HG02610 (cell line): ENCODE measurements at regions not wholly inside any gene's neighbourhood (a gene's known extent, or its start where the extent isn't known, plus 50 kb on each side); places are given as distances from the start of the nearest gene placed in this dataset.
"Not testable (repeated sequence)": the region's sequence is repeated elsewhere in the genome, so short reads cannot be mapped to it uniquely, and the experiment has no call there.

Experiments
- ATAC-seq: cut with Tn5 transposase; IDR thresholded peaks from one replicate; pipeline ENCODE4 v1.9.1; 2021; ENCODE audit warnings: mild to moderate bottlenecking, moderate library complexity; ENCODE audit not compliant: unreplicated experiment

- no peak for ATAC-seq
Measured at GRCh38 chr4:103422467-103423219, 224.5 kb upstream of the CENPE start.

DNA sequence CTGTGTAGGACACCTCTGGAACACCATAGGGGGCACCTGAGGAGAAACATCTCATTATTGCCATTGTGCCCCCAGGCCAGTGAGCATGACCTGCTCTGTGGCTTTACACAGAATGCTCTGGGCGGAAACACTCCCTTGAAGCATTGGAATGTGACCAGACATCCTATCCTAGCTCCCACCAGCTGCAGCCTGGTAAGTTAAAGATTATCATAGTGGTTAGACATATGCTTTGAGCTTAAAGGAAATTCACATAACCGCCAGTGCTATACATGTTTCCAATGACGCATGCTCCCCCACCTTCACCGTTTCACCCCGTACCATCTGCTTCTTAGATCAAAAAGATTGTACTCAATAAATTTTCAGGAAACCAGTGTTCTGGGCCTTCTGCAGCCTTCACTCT is 217.7 kb upstream of the CENPE start:
- ATAC-seq = no peak

GRCh38 chr4:103412646-103413045 is 214.5 kb upstream of the CENPE start:
- ATAC-seq = not testable (repeated sequence)

DNA sequence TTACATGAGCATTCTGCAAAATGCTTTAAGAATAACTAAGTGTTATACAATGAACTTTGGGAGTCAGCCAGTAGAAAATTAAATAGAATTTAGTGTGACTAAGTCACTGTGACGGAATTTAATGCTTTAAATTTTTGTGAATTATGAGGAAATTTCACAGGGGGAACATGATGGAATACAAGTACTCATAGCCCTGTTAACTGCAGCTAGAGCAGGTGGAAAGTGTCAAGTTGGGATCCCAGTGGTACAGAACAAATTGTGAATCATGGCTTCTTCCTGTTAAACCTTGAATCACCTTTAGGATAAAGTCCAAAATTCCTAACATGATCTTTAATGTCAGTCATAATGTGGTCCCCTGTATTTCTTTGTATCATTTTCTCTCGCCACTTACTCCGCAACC is 212.2 kb upstream of the CENPE start:
- ATAC-seq = no peak

GRCh38 chr4:103405415-103405814 is 207.3 kb upstream of the CENPE start:
- ATAC-seq = peak; percentile 64

DNA sequence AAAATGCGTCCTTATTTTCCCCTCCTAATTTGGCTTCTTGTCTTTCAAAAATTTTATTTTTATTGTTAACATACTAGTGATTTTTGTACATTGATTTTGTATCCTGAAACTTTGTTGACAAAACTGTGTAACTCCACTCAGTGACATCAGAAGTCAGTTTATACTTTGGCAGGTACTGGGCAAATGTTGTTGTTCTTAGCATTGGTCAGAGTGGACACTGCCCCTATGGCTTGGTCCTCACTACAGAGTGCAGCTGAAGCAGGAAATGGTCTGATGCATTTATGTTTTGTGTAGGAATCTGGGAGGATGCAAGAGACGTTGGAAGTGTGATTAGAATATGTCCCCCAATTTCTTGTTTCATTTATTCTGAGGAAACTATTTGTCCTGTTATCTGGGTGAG is 205.5 kb upstream of the CENPE start:
- no peak for ATAC-seq

DNA sequence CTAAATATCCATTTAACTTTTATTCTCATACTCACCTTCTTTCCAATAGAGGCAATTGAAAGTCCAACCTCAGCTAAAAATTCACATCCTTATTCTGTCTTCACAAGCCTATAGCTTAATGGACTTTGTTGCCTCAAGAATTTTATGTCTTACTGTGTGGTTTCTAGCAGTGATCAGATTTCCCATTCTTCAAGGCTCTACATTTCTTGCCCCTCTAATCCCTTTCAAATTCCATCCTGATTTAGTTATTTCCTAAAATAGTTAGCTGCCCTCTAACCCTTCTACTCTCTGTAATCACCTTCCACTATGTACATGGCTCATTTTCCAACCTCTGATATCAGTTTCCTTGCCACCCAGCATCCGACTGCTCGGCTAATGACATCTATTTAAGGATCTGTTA is 204.1 kb upstream of the CENPE start:
- no peak for ATAC-seq

DNA sequence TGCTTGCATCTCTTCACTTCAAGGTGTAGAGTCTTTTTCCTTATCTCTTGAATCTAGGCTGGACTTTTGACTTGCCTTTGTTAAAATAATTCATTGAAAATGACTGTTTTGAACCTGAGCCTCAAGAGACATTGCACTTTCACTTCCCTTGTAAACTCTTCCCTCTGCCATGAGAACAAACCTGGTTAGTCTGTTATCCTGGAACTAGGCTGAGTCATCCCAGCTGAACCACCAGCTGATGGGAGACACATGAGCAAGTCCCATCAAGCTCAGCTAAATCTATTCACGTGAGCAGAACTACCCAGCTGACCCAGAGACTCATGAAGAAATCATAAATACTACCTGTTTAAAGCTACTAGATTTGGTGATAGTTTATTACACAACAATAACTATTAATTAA is 202.3 kb upstream of the CENPE start:
- ATAC-seq = peak; percentile 89

DNA sequence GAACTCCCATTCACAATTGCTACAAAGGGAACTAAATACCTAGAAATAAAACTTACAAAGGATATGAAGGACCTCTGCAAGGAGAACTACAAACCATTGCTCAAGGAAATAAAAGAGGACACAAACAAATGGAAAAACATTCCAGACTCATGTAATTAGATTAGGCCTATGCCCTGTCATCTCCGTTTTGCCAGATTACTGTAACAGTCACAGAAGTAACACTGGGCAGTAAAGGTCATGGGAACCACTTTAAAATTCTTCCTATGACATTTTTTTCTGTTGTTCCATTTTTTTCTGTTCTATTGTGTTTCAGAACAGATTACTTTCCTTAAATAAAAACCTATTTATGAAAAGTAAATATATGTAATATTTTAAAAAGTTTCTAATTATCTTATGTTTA is 199.4 kb upstream of the CENPE start:
- ATAC-seq = no peak

GRCh38 chr4:103387508-103388011 is 189.4 kb upstream of the CENPE start:
- not testable (repeated sequence) for ATAC-seq

- not testable (repeated sequence) for ATAC-seq
Measured at GRCh38 chr4:103385565-103385964, 187.4 kb upstream of the CENPE start.

DNA sequence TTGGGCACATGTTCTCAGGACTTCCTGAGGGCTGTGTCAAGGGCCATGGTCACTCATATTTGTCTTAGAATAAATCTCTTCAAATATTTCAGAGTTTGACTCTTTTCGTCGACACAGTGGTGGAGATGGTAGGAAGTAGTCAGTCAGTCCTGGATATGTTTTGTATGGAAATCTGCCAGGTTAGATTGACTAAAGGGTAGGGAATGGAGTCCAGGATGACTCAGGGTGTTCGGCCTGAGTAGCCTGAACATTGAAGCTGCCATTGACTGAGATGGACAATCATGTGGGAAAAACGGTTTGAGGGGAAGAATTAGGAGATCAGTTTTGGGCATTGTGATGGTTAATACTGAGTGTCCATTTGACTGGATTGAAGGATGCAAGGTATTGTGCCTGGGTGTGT is 177.1 kb upstream of the CENPE start:
- ATAC-seq = no peak

DNA sequence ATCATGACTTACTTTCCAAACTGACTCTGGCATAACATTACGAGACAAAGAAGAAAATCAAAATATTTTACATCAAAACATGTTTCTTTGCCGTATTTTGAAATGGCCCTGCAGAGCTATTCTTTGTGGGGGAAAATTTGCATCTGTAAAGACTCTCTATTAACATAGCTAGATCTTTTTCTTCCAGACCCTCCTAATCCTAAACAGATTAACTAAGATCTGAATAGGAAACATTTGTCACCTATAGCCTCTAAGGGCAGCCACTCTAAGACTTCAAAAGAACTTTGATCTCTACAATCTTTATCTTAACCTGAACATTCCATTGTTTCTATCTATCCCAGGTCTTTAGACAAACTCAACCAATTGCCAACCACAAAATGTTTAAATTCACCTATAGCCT is 176.6 kb upstream of the CENPE start:
- no peak for ATAC-seq

DNA sequence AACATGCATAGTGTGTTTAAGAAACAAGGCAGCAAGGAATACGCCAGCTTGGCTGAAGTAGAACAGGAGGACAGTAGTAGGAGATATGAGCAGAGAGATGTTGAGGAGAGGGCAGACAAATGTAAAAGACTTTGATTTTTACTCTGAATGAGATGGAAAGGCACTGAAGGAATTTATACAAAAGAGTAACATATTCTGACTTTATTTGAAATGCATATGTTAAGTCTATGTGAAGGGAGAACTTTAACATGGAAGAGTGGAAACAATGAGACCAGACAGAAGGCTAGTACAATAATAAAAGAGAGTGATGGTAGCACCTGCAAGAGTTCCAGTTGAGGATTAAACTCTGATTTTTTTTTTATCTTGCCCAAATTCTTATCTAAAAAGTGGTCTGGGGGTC is 176.2 kb upstream of the CENPE start:
- ATAC-seq = no peak

DNA sequence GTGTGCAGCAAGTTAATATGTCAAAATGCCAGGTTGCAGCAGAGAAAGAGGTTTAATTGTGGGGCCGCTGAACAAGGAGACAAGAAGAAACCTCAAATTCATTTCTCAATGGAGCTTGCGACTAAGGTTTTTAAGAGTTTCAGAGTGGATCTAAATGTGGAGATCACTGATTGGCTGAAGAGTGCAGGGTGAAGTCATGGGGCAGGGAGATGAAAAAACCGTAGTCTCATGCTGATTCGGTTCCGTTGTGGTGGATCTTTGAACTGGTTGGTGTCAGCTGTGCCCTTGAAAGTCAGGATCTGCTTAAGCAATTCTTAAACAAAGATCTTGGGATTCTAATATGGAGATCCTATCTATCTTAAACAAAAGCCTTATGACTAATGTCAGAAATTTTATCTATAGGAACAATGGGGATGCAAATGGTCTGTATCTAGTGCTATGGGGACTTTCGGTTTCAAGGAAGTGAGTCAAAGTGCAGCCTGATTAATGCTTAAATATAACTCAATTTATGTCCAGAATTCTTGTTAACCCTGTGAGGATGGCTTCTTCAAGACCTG is 173.9 kb upstream of the CENPE start:
- no peak for ATAC-seq

- no peak for ATAC-seq
Measured at GRCh38 chr4:103370336-103370735, 172.2 kb upstream of the CENPE start.

GRCh38 chr4:103365285-103365684 is 167.1 kb upstream of the CENPE start:
- no peak for ATAC-seq

DNA sequence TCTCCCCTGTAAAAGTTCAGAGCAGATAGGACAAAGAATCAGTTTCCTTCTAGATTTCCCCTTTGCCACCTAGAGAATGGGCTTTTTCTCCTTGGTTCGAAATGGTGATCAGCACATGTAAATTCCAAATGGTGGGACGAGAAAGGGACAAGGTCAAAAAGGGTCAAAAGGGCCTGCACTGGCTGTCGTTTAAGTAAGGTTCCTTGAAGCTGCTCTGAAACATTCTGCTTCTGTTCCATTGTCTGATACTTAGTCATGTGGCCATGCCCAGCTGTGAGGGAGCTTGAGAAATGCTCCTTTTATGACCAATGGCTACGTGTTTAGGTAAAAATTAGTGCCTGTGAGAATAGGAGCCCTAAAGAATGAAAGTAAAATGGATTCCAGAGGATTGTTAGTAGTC is 165.9 kb upstream of the CENPE start:
- ATAC-seq = no peak

DNA sequence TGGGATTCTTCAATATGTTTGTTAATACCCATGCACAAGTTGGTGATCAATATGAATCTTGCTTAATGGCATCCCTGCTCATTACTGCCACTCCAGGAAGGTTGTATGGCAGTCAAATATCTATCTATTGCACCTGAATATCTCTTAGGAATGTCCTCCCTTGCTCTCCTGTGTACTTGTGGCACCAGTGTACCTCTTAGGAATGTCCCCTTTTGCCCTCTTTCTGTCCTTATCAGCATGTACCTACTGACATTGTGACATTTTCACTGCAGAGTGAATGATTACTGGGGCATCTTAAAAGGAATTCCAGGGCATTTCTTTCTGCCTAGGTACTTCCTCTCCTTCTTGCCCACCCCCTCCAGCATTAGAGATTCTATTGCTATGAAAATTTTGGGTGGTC is 163.8 kb upstream of the CENPE start:
- ATAC-seq = no peak

- no peak for ATAC-seq
Measured at GRCh38 chr4:103359900-103360299, 161.8 kb upstream of the CENPE start.

DNA sequence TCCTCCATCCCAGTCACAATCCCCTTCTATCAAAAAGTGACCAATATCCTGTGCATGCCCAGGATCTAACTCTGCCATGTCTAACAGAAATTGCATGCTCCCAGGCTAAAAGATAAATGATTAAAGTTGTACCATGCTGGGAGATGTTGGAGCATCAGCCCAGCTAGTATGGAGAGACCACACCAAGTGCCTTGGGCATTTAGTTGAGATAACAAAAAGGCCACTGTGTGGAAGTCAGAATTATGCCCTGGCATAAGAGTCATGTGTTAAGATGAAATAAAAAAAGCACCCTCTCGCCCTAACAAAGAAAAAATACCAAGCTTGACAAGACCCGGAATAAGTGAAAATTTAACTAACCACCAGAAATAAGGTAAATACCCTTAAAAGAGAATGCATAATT is 155.9 kb upstream of the CENPE start:
- ATAC-seq = no peak

DNA sequence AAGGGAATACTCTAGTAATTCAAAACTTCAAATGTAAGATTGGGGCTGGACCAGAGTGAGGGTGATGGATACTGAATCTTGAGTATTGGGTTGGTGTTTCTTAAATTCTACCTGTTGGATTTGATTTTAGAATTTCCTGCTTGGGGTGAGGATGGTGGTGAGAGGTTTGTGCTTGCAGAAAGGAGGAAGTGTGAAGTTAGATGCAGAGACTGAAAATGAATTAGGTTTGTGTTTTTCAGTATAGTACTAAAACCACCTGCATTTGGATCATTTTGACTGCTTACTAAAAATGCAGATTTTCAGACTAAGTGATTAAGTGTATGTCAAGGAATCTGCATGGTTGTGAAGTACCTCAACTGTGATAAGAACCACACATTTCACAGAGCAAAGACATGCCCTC is 131.5 kb upstream of the CENPE start:
- no peak for ATAC-seq

GRCh38 chr4:103324811-103325210 is 126.7 kb upstream of the CENPE start:
- no peak for ATAC-seq
